ENCODE measurements at regions not wholly inside any gene's neighbourhood (a gene's known extent, or its start where the extent isn't known, plus 50 kb on each side); places are given as distances from the start of the nearest gene placed in this dataset.

GRCh38 chr9:86756576-86757381 lies 190.5 kb downstream of the GAS1 start:
- no peak for DNase-seq

- DNase-seq: no peak
Observed at GRCh38 chr9:86755561-86755941, 191.8 kb downstream of the GAS1 start.

GRCh38 chr9:86754581-86755560 lies 192.4 kb downstream of the GAS1 start:
- DNase-seq: no peak

- DNase-seq: no peak
Observed at GRCh38 chr9:86753836-86754235, 193.5 kb downstream of the GAS1 start.

- DNase-seq: no peak
Observed at GRCh38 chr9:86752733-86753132, 194.6 kb downstream of the GAS1 start.

GRCh38 chr9:86751956-86752355 lies 195.3 kb downstream of the GAS1 start:
- DNase-seq: no peak

GRCh38 chr9:86751207-86751606 lies 196.1 kb downstream of the GAS1 start:
- DNase-seq: no peak

GRCh38 chr9:86749894-86750255 lies 197.4 kb downstream of the GAS1 start:
- DNase-seq: no peak

GRCh38 chr9:86749161-86749893 lies 198.0 kb downstream of the GAS1 start:
- no peak for DNase-seq

GRCh38 chr9:86747711-86748110 lies 199.6 kb downstream of the GAS1 start:
- no peak for DNase-seq

- DNase-seq: no peak
Observed at GRCh38 chr9:86741311-86742208, 205.7 kb downstream of the GAS1 start.

- no peak for DNase-seq
Observed at GRCh38 chr9:86735772-86736458, 211.4 kb downstream of the GAS1 start.

- no peak for DNase-seq
Observed at GRCh38 chr9:86734771-86735170, 212.5 kb downstream of the GAS1 start.

- no peak for DNase-seq
Observed at GRCh38 chr9:86733929-86734328, 213.4 kb downstream of the GAS1 start.

GRCh38 chr9:86732514-86733171 lies 214.7 kb downstream of the GAS1 start:
- no peak for DNase-seq

- no peak for DNase-seq
Observed at GRCh38 chr9:86731511-86732063, 215.7 kb downstream of the GAS1 start.

- DNase-seq: no peak
Observed at GRCh38 chr9:86730163-86730928, 217.0 kb downstream of the GAS1 start.

GRCh38 chr9:86724529-86724928 lies 222.8 kb downstream of the GAS1 start:
- DNase-seq: no peak

GRCh38 chr9:86723346-86723745 lies 224.0 kb downstream of the GAS1 start:
- no peak for DNase-seq

GRCh38 chr9:86722706-86723075 lies 224.6 kb downstream of the GAS1 start:
- DNase-seq: no peak

Data from midbrain (tissue), 1 donor.